ENCODE measurements at regions not wholly inside any gene's neighbourhood (a gene's known extent, or its start where the extent isn't known, plus 50 kb on each side); places are given as distances from the start of the nearest gene placed in this dataset.

- TF ChIP-seq, protein P1, sequence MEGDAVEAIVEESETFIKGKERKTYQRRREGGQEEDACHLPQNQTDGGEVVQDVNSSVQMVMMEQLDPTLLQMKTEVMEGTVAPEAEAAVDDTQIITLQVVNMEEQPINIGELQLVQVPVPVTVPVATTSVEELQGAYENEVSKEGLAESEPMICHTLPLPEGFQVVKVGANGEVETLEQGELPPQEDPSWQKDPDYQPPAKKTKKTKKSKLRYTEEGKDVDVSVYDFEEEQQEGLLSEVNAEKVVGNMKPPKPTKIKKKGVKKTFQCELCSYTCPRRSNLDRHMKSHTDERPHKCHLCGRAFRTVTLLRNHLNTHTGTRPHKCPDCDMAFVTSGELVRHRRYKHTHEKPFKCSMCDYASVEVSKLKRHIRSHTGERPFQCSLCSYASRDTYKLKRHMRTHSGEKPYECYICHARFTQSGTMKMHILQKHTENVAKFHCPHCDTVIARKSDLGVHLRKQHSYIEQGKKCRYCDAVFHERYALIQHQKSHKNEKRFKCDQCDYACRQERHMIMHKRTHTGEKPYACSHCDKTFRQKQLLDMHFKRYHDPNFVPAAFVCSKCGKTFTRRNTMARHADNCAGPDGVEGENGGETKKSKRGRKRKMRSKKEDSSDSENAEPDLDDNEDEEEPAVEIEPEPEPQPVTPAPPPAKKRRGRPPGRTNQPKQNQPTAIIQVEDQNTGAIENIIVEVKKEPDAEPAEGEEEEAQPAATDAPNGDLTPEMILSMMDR (IDR thresholded peaks at IDR 0.05; ENCODE audit: unreplicated experiment): no peak
- Mint-ChIP-seq H3K4me1 (no peaks in the 10 kb centered on the region), H3K36me3 (no peaks in the 10 kb centered on the region), H3K27ac (no peak overlapping the region), H3K4me3 (no peak overlapping the region), H3K27me3 (ENCODE audit: low read depth) (peaks cover 1% of the 10 kb centered on the region), H3K9me3 (peaks cover 16% of the 10 kb centered on the region)
- no peak for DNase-seq (ENCODE audit: low spot score in 2 of 2, unreplicated experiment in 2 of 2)
Observed at GRCh38 chr16:65641762-65642289, 520.0 kb upstream of the CDH11 start.

DNA sequence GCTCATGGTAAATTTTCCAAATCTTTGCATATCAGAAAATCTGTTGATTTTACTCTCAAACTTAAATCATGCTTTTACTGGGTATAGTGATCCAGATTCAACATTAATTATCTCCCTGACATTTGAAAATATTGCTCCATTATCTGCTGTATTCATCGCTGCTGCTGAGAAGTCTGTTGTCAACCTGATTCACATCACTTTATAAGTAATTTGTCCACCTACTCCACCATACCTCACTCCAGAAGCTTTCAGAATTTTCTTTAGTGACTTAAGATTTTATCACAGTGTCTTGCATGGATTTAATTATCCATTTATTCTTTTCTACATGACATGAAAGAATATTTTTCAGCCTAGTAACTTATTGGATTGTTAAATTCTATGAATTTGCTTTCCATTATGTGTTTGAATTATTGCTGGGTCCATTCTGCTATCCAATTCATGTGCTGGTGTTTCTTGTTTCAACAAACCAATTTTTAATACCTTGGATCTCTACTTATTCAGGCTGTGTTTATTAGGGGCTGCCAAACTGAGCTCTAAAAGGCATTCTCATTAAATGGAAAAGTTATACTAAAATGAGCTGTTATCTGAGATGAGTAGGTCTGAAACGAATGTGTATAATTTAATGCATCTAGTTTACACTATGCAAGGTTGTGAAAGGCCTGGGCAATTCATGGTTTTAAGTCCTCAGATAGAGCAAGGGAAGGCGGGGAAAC, 519.3 kb upstream of the CDH11 start:
- TF ChIP-seq, protein P1 (IDR thresholded peaks at IDR 0.05; ENCODE audit: unreplicated experiment): no peak
- Mint-ChIP-seq H3K27ac (no peak overlapping the region), H3K27me3 (ENCODE audit: low read depth) (peaks cover 1% of the 10 kb centered on the region), H3K4me3 (no peak overlapping the region), H3K9me3 (peaks cover 16% of the 10 kb centered on the region), H3K36me3 (no peaks in the 10 kb centered on the region), H3K4me1 (no peaks in the 10 kb centered on the region)
- no peak for DNase-seq (ENCODE audit: low spot score in 2 of 2, unreplicated experiment in 2 of 2)

GRCh38 chr16:65634833-65635232, 513.0 kb upstream of the CDH11 start:
- no peak overlapping the region for H3K4me3 Mint-ChIP-seq
- H3K36me3 Mint-ChIP-seq: no peaks in the 10 kb centered on the region
- no peaks in the 10 kb centered on the region for H3K4me1 Mint-ChIP-seq
- TF ChIP-seq, protein P1 (IDR thresholded peaks at IDR 0.05; ENCODE audit: unreplicated experiment): no peak
- DNase-seq (ENCODE audit: low spot score in 2 of 2, unreplicated experiment in 2 of 2): no peak
- no peaks in the 10 kb centered on the region for H3K9me3 Mint-ChIP-seq
- peaks cover 9% of the 10 kb centered on the region for H3K27me3 Mint-ChIP-seq (ENCODE audit: low read depth)
- H3K27ac Mint-ChIP-seq: no peak overlapping the region

DNA sequence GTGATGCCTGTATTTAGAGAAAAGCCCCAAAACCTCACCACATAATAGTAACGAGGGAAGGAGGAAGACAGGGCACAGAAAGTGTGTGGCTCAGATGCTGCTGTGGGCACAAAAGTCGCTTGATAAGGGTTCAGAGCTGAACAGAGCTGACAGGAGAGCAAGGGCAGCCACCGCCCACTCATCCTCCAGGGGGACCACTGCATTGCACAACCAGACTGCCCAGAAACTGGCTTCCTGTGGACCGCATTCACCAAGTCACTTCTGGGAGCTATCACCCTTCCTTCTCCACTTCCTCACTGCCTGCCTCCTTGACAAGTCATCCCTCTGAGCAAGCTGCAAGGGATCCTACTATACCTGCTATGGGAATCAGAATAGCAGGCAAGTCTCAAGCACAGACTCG, 512.4 kb upstream of the CDH11 start:
- H3K4me3 Mint-ChIP-seq: no peak overlapping the region
- H3K27me3 Mint-ChIP-seq (ENCODE audit: low read depth): peaks cover 14% of the 10 kb centered on the region
- no peak for DNase-seq (ENCODE audit: low spot score in 2 of 2, unreplicated experiment in 2 of 2)
- no peak overlapping the region for H3K27ac Mint-ChIP-seq
- no peaks in the 10 kb centered on the region for H3K36me3 Mint-ChIP-seq
- no peaks in the 10 kb centered on the region for H3K4me1 Mint-ChIP-seq
- no peaks in the 10 kb centered on the region for H3K9me3 Mint-ChIP-seq
- TF ChIP-seq, protein P1 (IDR thresholded peaks at IDR 0.05; ENCODE audit: unreplicated experiment): no peak

DNA sequence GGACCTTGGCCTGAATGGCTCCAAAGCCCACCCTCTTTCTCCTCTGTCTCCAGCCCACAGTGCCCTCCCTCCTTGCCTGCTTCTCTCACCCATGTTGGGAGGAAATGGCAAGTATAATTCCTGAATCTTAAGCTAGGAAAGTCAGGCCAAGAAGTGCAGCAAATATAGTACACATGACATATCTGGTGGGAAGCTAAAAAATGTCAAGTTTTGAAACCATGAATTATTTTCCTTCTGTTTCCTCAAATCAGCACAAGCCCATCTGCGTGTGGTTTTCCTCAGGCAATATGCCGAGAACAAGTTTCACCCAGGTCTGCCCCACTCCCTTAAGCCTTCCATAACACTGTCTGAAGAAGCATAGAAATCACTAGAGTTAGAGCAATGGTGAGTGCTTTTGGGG, 502.8 kb upstream of the CDH11 start:
- Mint-ChIP-seq H3K36me3 (no peaks in the 10 kb centered on the region), H3K4me1 (peaks cover 29% of the 10 kb centered on the region), H3K9me3 (no peaks in the 10 kb centered on the region), H3K4me3 (no peak overlapping the region), H3K27me3 (ENCODE audit: low read depth) (peaks cover 28% of the 10 kb centered on the region), H3K27ac (no peak overlapping the region)
- DNase-seq (ENCODE audit: low spot score in 2 of 2, unreplicated experiment in 2 of 2): no peak
- TF ChIP-seq, protein P1 (IDR thresholded peaks at IDR 0.05; ENCODE audit: unreplicated experiment): no peak

All from mesothelial cell of epicardium (in vitro differentiated cells).